Skin of body (tissue), 1 donor: ENCODE measurements at regions not wholly inside any gene's neighbourhood (a gene's known extent, or its start where the extent isn't known, plus 50 kb on each side); places are given as distances from the start of the nearest gene placed in this dataset.
"Not testable (repeated sequence)": the region's sequence is repeated elsewhere in the genome, so short reads cannot be mapped to it uniquely, and the experiment has no call there.

Experiments
- DNase-seq: peaks from one replicate; lab custom pipeline; 2025; lab: John Stamatoyannopoulos, UW

- DNase-seq = no peak
Observed at GRCh38 chr13:106101201-106101600, 434.3 kb downstream of the EFNB2 start.

- DNase-seq = no peak
Observed at GRCh38 chr13:106100171-106100919, 435.1 kb downstream of the EFNB2 start.

- no peak for DNase-seq
Observed at GRCh38 chr13:106099765-106100164, 435.7 kb downstream of the EFNB2 start.

DNA sequence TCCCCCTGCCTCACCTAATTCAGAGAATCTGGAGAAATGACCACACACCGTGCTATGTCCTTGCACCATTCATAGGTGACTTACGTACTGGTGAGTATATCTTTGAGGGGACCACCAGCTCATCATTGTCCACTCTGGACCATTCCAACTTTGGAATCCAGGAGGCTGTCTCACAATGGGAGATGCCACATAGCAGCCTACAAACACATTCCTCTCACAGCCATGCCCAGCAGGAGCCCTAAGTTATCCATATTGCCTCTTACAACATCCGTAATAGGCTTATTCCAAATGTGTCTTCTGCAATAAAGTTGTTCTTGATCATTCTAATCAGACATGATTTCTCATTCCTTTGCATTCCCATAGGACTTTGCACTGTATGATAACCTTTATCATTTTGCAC is 436.7 kb downstream of the EFNB2 start:
- no peak for DNase-seq

GRCh38 chr13:106096661-106097092 is 438.8 kb downstream of the EFNB2 start:
- no peak for DNase-seq

DNA sequence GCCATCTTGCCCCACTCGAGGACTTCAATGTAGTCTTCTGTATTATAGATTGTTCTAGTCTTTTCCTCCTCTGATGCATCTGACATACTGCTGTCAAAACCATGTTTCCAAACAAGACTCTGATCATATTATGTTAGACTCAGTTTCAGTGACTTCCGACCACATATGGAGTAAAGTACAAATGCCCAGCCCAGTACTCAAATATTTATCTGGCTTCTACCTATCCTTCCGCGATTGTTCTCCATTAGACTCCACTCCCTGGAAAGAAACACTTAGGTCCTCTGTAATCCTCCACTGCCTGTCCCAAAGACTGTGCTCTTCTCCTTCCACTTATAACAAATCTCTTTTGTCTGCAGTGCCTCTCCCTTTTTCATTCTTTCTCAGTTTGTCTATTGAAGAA is 439.5 kb downstream of the EFNB2 start:
- DNase-seq = no peak

DNA sequence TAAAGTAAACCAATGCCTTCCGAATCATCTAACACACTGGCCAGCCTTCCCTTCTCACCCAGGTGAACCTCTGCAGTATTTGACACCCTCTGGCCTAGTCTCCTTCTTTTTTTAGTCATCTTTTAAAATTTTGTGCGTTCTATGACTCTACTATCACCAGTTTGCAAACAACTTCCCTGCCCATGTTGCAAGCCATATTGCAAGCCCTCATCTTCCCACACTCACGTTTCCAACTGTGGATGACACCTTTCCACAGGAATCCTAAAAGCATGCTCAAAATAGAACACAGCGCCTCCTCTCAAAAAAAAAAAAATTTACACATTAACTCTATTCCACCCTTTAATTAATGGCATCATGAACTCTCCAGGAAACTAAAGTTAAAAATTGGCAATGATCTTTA is 440.1 kb downstream of the EFNB2 start:
- no peak for DNase-seq

GRCh38 chr13:106090001-106090400 is 445.5 kb downstream of the EFNB2 start:
- DNase-seq = peak; percentile 45

- DNase-seq = no peak
Observed at GRCh38 chr13:106089261-106089980, 446.0 kb downstream of the EFNB2 start.

DNA sequence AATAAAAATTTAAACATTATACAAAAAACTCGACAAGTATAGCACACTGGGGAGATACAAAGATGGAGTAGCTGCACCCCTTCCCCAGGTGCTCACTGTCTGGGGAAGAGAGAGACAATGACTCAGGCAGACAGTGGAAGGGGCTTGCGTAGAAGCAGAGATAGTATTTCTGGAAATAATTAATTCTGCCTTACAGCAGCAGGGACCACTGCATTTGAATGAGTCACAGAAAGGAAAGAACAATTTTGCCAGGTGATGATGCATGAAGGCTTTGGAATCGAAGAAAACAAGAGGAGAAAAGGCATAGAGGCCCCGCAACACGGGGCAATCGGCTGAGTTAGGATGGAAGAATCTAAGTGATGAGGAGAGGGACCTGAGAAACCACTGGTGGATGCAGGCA is 447.4 kb downstream of the EFNB2 start:
- no peak for DNase-seq

DNA sequence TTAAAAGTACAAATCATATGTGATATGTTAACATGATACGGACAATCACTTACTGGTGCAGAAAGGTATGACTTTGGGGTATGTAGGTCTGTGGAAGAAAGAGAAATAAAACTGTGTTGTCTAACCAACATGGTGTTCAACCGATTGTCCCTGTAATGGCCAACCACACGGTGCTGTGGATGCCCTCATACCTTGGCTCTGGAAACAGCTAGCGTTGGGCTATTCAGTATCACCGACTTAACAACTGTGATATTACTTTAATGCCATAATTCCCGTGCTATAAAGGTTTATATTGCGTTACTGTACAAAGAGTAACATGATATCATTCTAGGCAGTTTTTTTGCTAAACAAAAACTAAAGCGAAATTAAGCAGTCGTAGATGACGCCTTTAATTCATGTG is 448.3 kb downstream of the EFNB2 start:
- no peak for DNase-seq

- DNase-seq = no peak
Observed at GRCh38 chr13:106083620-106084350, 451.7 kb downstream of the EFNB2 start.

GRCh38 chr13:106081221-106081620 is 454.2 kb downstream of the EFNB2 start:
- not testable (repeated sequence) for DNase-seq

DNA sequence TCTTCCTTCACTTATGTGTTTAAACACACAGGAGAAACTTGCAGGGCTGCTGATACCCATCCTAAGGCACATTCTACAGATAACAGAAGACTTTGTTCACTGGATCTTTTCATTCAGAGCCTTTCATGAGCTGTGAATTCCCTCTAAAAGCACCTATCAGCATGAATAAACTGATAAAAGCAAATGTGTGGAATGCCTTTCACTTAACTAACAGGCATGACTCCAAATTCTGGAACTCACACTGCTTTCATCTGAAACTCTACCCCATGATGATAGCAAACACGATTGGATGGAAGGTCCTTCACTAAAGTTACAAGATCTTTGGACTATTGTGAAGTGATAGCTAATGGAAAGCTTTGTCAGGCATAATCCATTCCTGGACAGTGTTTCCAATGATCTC is 457.3 kb downstream of the EFNB2 start:
- DNase-seq = no peak

GRCh38 chr13:106077017-106077416 is 458.4 kb downstream of the EFNB2 start:
- DNase-seq = no peak

- no peak for DNase-seq
Observed at GRCh38 chr13:106072014-106072413, 463.4 kb downstream of the EFNB2 start.

DNA sequence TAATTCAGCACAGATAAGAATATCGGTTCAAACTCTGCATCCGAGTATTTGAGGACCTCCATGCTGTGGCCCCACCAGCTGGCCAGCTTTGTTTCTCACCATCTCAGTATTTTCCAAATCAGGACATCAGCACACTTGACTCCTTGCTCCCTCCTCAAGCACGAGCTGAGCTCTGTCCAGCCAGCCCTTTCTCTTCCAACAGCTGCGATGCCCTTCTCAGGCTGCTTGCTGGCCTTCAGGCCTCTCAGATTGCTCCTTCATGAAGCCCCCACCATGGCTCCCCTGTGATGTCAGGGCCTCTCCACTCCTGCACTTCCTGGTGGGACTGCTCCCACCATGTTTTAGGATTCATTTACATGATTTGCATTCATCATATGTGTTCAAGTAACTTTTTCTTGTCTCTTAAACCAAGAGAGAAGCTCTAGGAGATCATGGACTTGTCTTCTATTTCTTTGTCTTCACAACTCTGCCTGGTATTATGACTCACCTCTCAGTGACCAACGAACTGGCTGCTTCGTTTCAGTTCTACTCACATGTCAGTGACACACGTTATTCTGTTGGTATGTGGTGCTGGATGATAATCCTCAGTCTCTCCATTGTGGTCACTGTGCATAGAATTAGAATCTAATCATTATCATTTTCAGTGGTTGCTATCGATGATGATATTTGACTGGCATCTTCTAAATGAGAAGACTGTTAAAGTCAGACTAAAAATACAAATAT is 471.7 kb downstream of the EFNB2 start:
- DNase-seq = no peak

DNA sequence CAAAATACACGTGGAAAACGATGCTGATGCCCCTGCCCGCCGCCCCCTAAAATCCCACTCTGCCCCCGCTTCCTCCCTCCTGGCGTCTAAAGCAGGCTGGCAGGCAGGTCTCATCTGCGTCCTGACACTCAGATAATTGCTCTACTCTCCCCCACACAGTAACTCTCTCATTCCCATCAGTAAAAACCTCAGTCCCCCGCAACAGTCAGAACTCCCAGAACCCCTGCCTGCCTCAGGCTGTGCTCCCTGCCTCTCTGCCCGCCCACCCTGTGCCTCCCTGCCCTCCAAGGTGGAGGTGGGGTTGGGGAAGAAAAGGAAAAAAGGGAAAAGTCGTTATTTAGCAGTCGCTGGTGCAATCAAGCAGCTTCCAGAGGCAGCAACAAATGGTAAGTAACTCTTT is 473.7 kb downstream of the EFNB2 start:
- no peak for DNase-seq

GRCh38 chr13:106056851-106057250 is 478.6 kb downstream of the EFNB2 start:
- DNase-seq = no peak

DNA sequence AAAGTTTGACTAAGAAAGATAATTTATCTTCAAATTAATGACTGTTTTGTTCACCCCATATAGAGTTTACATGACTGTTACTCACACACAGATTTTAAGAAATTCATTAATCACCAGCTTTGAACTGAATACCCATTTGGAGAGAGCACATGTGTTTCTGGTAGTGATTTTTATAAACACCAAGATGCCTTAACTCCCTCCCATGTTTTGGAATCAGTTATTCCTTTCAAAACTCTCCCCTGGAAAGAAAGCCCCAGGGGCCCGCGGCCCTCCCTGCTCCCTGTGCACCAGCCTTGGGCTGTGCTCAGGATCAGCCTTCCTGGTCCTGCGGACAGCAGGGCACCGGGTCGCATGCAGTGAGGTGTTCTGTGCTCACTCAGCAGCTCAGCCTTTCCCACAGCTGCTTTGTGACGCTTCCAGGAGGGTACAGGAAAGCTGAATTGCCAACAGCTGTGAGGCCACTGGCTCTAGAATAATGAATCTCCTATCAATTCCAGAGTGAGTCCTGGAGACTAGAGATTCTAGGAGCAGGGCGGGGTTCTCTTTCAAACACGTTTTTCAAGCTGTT is 483.2 kb downstream of the EFNB2 start:
- peak; percentile 50 for DNase-seq

- no peak for DNase-seq
Observed at GRCh38 chr13:106049171-106049570, 486.3 kb downstream of the EFNB2 start.
